ENCODE measurements at regions not wholly inside any gene's neighbourhood (a gene's known extent, or its start where the extent isn't known, plus 50 kb on each side); places are given as distances from the start of the nearest gene placed in this dataset.

GRCh38 chr20:56795492-56795891 lies 166.4 kb downstream of the TFAP2C start:
- Mint-ChIP-seq H3K4me3 (no peak overlapping the region), H3K4me1 (no peaks in the 10 kb centered on the region), H3K27me3 (ENCODE audit: low read depth) (peaks cover 16% of the 10 kb centered on the region), H3K36me3 (ENCODE audit: low read depth) (no peaks in the 10 kb centered on the region), H3K27ac (no peak overlapping the region), H3K9me3 (peaks cover 5% of the 10 kb centered on the region)
- no peak for TF ChIP-seq CTCF (IDR thresholded peaks at IDR 0.05; ENCODE audit: unreplicated experiment in 3 of 3)

DNA sequence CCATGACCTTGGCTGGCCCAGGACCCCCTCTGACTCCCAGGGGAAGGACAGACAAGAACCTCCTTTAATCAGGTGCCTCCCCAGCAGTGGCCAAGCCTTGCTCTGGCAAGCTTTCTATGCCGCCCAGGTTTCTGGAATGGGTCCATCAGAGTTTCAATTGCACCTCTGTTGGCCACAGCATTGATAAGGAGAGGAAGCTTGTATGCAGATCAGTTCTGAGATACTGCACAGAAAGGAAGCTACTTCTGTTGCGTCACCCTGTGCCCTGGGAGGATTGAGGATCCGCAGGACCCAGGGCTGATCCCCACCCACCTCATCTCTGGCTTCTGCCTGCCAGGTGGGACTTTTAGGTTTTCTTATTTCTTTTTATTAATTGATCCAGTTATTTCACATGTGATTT lies 167.2 kb downstream of the TFAP2C start:
- TF ChIP-seq CTCF (IDR thresholded peaks at IDR 0.05; ENCODE audit: unreplicated experiment in 3 of 3), result no peak
- Mint-ChIP-seq H3K9me3 (peaks cover 5% of the 10 kb centered on the region), H3K27ac (no peak overlapping the region), H3K27me3 (ENCODE audit: low read depth) (peaks cover 21% of the 10 kb centered on the region), H3K4me1 (no peaks in the 10 kb centered on the region), H3K36me3 (ENCODE audit: low read depth) (no peaks in the 10 kb centered on the region), H3K4me3 (no peak overlapping the region)

- H3K36me3 Mint-ChIP-seq (ENCODE audit: low read depth), result no peaks in the 10 kb centered on the region
- peaks cover 5% of the 10 kb centered on the region for H3K9me3 Mint-ChIP-seq
- peaks cover 2% of the 10 kb centered on the region for H3K4me1 Mint-ChIP-seq
- no peak overlapping the region for H3K27ac Mint-ChIP-seq
- H3K4me3 Mint-ChIP-seq, result no peak overlapping the region
- no peak for TF ChIP-seq CTCF (IDR thresholded peaks at IDR 0.05; ENCODE audit: unreplicated experiment in 3 of 3)
- peaks cover 23% of the 10 kb centered on the region for H3K27me3 Mint-ChIP-seq (ENCODE audit: low read depth)
Measured at GRCh38 chr20:56797023-56797422, 167.9 kb downstream of the TFAP2C start.

DNA sequence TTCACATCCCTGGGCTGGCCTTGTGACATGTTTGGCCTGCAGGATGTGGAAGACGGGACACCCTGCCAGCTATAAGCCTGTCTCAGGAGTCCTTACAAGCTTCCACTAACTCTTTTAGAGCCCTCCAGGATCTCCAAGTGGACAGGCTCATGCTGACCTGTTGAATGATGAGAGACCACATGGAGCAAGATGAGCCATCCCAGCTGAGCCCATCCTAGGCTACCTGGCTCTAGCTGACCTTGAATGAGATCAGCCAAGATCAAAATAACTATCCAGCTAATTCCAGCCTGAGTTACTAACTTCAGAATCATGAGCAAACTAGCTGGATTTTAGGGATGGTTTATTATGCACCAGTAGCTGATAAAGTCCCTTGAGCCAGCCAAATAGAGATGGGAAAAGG lies 169.5 kb downstream of the TFAP2C start:
- Mint-ChIP-seq H3K4me3 (no peak overlapping the region), H3K9me3 (peaks cover 5% of the 10 kb centered on the region), H3K27ac (no peak overlapping the region), H3K27me3 (ENCODE audit: low read depth) (peaks cover 28% of the 10 kb centered on the region), H3K36me3 (ENCODE audit: low read depth) (no peaks in the 10 kb centered on the region), H3K4me1 (peaks cover 7% of the 10 kb centered on the region)
- TF ChIP-seq CTCF (IDR thresholded peaks at IDR 0.05; ENCODE audit: unreplicated experiment in 3 of 3), result no peak

GRCh38 chr20:56799187-56799586 lies 170.1 kb downstream of the TFAP2C start:
- TF ChIP-seq CTCF (IDR thresholded peaks at IDR 0.05; ENCODE audit: unreplicated experiment in 3 of 3), result no peak

DNA sequence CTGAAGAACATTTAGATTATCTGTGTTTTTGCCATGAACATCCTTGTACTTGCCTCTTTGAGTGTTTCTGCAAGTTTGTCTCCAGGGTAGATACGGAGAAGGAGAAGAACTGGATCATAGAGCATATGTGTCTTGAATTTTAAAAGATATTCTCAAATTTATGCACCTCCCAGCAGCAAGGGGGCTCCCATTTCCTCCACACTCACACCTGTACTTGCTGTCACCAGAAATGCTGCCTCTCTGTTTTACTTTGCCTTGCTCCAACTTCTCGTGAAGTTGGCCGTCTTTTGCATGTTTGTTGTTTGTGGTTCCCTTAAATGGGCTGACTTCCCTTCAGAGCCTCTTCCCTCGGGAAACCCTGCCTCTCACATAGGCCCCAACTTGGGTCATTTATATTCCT lies 171.0 kb downstream of the TFAP2C start:
- Mint-ChIP-seq H3K4me1 (peaks cover 7% of the 10 kb centered on the region), H3K9me3 (peaks cover 5% of the 10 kb centered on the region), H3K27me3 (ENCODE audit: low read depth) (peaks cover 22% of the 10 kb centered on the region), H3K36me3 (ENCODE audit: low read depth) (no peaks in the 10 kb centered on the region), H3K4me3 (no peak overlapping the region), H3K27ac (no peak overlapping the region)
- TF ChIP-seq CTCF (IDR thresholded peaks at IDR 0.05; ENCODE audit: unreplicated experiment in 3 of 3), result no peak

More at GRCh38 chr20:56799187-56799586, 170.1 kb downstream of the TFAP2C start:
- Mint-ChIP-seq H3K27ac (no peak overlapping the region), H3K4me1 (peaks cover 7% of the 10 kb centered on the region), H3K36me3 (ENCODE audit: low read depth) (no peaks in the 10 kb centered on the region), H3K9me3 (peaks cover 5% of the 10 kb centered on the region), H3K4me3 (no peak overlapping the region), H3K27me3 (ENCODE audit: low read depth) (peaks cover 24% of the 10 kb centered on the region)

All from nephron (organoid).